ENCODE measurements at regions not wholly inside any gene's neighbourhood (a gene's known extent, or its start where the extent isn't known, plus 50 kb on each side); places are given as distances from the start of the nearest gene placed in this dataset.

DNA sequence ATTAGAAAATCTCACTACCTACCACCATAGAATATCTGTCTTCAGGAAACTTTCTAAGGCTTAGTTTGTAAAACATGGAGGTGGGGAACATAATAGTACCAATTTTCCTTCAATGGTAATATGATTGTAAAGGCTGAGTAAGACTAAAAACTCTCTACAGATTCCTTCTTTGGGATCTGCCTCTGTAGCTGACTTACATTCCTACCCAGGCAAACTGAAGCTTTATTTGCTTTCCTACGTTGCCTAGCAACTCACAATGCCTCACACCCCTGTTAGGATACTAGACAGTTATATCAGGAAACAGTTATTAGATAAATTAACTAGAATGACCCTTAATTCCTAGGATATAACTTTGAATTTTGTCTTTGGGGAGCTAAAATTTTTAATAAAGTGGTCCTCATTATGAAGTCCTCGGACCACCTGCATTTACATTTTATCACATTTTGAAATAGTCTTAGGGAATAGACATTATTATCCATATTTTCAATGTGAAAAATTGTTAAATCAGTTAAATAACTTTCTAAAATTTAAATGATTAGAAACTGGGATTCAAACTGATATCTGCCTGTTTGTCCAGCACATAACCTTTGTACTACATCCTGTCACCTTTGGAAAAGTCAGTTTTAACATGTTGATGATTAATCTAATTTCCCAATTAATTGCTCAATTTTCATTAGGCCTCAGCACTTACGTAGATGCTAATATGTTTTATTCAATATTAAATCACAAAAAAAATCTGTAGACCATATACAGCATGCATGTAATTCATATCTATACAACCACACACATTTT lies 591.4 kb downstream of the RNF144B start:
- H3K27ac ChIP-seq (ENCODE audit: low read length) = peak overlapping the region; percentile 1
- H3K4me3 ChIP-seq (ENCODE audit: low read length) = no peak overlapping the region
- H3K27me3 ChIP-seq (ENCODE audit: insufficient read depth, low read depth, low read length) = no peaks in the 10 kb centered on the region
- H3K9me3 ChIP-seq (ENCODE audit: low read length) = no peaks in the 10 kb centered on the region
- no peaks in the 10 kb centered on the region for H4K20me1 ChIP-seq (ENCODE audit: insufficient read depth)
- H3K9me2 ChIP-seq (ENCODE audit: insufficient read depth, low read length) = no peaks in the 10 kb centered on the region
- TF ChIP-seq EP300 (conservative IDR thresholded peaks at IDR 0.05; ENCODE audit: poor library complexity, severe bottlenecking) (no peak), POLR2AphosphoS5 (IDR thresholded peaks at IDR 0.05) (peak; percentile 15)
- TF ChIP-seq, protein P1, sequence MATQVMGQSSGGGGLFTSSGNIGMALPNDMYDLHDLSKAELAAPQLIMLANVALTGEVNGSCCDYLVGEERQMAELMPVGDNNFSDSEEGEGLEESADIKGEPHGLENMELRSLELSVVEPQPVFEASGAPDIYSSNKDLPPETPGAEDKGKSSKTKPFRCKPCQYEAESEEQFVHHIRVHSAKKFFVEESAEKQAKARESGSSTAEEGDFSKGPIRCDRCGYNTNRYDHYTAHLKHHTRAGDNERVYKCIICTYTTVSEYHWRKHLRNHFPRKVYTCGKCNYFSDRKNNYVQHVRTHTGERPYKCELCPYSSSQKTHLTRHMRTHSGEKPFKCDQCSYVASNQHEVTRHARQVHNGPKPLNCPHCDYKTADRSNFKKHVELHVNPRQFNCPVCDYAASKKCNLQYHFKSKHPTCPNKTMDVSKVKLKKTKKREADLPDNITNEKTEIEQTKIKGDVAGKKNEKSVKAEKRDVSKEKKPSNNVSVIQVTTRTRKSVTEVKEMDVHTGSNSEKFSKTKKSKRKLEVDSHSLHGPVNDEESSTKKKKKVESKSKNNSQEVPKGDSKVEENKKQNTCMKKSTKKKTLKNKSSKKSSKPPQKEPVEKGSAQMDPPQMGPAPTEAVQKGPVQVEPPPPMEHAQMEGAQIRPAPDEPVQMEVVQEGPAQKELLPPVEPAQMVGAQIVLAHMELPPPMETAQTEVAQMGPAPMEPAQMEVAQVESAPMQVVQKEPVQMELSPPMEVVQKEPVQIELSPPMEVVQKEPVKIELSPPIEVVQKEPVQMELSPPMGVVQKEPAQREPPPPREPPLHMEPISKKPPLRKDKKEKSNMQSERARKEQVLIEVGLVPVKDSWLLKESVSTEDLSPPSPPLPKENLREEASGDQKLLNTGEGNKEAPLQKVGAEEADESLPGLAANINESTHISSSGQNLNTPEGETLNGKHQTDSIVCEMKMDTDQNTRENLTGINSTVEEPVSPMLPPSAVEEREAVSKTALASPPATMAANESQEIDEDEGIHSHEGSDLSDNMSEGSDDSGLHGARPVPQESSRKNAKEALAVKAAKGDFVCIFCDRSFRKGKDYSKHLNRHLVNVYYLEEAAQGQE (IDR thresholded peaks at IDR 0.05; ENCODE audit: borderline replicate concordance) = peak; percentile 69
- no peak overlapping the region for H3K9ac ChIP-seq (ENCODE audit: low read length)
- H3K79me2 ChIP-seq (replicated peaks; ENCODE audit: insufficient read depth, low read length) = no peaks in the 10 kb centered on the region
- H2AFZ ChIP-seq (ENCODE audit: low read depth, low read length) = no peak overlapping the region
- no peaks in the 10 kb centered on the region for H3K36me3 ChIP-seq (ENCODE audit: insufficient read depth, low read length)
- no peaks in the 10 kb centered on the region for H3F3A ChIP-seq (ENCODE audit: insufficient read depth, low read length, poor library complexity, severe bottlenecking)
- no peak overlapping the region for H3K4me2 ChIP-seq (ENCODE audit: low read length)

- no peak overlapping the region for H2AFZ ChIP-seq (ENCODE audit: low read depth, low read length)
- no peak overlapping the region for H3K27ac ChIP-seq (ENCODE audit: low read length)
- no peaks in the 10 kb centered on the region for H3K36me3 ChIP-seq (ENCODE audit: insufficient read depth, low read length)
- H3F3A ChIP-seq (ENCODE audit: insufficient read depth, low read length, poor library complexity, severe bottlenecking) = no peaks in the 10 kb centered on the region
- no peak overlapping the region for H3K4me2 ChIP-seq (ENCODE audit: low read length)
- H4K20me1 ChIP-seq (ENCODE audit: insufficient read depth) = no peaks in the 10 kb centered on the region
- H3K9me3 ChIP-seq (ENCODE audit: low read length) = no peaks in the 10 kb centered on the region
- H3K27me3 ChIP-seq (ENCODE audit: insufficient read depth, low read depth, low read length) = no peaks in the 10 kb centered on the region
- no peaks in the 10 kb centered on the region for H3K79me2 ChIP-seq (replicated peaks; ENCODE audit: insufficient read depth, low read length)
- H3K4me3 ChIP-seq (ENCODE audit: low read length) = no peak overlapping the region
- H3K9me2 ChIP-seq (ENCODE audit: insufficient read depth, low read length) = no peaks in the 10 kb centered on the region
- TF ChIP-seq EZH2 (IDR thresholded peaks at IDR 0.05; ENCODE audit: borderline replicate concordance, insufficient read depth, low read length, poor library complexity, severe bottlenecking) = no peak
- no peak for TF ChIP-seq MXI1 (conservative IDR thresholded peaks at IDR 0.05; ENCODE audit: poor library complexity, severe bottlenecking)
- TF ChIP-seq, protein P1 (IDR thresholded peaks at IDR 0.05; ENCODE audit: borderline replicate concordance) = no peak
- TF ChIP-seq EP300 (conservative IDR thresholded peaks at IDR 0.05; ENCODE audit: poor library complexity, severe bottlenecking) = no peak
- TF ChIP-seq, protein P2, sequence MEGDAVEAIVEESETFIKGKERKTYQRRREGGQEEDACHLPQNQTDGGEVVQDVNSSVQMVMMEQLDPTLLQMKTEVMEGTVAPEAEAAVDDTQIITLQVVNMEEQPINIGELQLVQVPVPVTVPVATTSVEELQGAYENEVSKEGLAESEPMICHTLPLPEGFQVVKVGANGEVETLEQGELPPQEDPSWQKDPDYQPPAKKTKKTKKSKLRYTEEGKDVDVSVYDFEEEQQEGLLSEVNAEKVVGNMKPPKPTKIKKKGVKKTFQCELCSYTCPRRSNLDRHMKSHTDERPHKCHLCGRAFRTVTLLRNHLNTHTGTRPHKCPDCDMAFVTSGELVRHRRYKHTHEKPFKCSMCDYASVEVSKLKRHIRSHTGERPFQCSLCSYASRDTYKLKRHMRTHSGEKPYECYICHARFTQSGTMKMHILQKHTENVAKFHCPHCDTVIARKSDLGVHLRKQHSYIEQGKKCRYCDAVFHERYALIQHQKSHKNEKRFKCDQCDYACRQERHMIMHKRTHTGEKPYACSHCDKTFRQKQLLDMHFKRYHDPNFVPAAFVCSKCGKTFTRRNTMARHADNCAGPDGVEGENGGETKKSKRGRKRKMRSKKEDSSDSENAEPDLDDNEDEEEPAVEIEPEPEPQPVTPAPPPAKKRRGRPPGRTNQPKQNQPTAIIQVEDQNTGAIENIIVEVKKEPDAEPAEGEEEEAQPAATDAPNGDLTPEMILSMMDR (IDR thresholded peaks at IDR 0.05; ENCODE audit: poor library complexity, severe bottlenecking) = no peak
- TF ChIP-seq SMC3 (conservative IDR thresholded peaks at IDR 0.05; ENCODE audit: poor library complexity) = no peak
- no peak for TF ChIP-seq POLR2AphosphoS5 (IDR thresholded peaks at IDR 0.05)
- TF ChIP-seq TAF1 (IDR thresholded peaks at IDR 0.05; ENCODE audit: low read depth) = no peak
- TF ChIP-seq RAD21 (conservative IDR thresholded peaks at IDR 0.05) = no peak
- no peak overlapping the region for H3K9ac ChIP-seq (ENCODE audit: low read length)
These were observed 597.9 kb downstream of the RNF144B start for GRCh38 chr6:18985061-18985460.
